ENCODE measurements at regions not wholly inside any gene's neighbourhood (a gene's known extent, or its start where the extent isn't known, plus 50 kb on each side); places are given as distances from the start of the nearest gene placed in this dataset.

DNA sequence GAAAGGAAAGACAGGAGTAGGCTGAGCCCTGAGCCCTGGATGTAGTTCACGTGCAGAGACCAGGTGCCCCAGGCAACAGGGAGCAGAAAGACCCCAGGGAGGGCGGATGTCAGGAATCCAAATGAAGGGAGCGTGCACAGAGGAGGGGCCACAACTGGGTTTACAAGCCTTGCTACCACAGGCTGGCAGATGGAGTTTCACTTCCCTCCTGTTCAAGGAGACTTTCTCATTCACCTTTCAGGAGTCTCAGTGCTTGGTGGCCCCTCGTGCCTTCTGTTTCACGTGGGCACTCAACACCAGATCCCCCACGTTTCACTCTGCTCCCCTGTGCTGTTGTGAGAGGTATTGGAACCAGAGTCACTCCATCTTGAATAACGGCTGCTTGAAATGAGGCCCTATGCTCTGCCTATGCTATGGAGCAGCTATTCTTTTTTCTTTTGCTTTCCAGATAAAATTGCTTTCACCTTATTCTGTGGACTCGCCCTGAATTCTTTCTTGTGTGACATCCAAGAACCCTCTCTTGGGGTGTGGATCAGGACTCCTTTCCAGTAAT, 601.4 kb upstream of the IGFBP3 start:
- DNase-seq: no peak

DNA sequence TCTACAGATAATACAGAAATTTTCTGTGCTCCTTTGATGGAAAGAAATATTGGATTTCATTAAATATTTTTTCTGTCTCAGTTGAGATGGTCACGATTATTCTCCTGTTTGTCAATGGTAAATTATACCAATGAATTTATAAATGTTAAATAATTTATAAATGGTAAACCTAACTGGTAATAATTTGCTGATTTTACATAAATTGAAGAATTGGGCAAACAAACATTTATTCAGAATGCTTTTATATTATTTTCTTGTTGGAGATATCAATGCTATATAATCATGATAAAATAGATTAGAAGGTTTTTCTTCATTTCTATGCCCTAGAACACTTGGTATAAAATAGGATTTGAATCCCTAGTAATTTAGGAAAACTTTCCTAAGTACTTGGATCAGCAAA, 597.6 kb upstream of the IGFBP3 start:
- DNase-seq: no peak

DNA sequence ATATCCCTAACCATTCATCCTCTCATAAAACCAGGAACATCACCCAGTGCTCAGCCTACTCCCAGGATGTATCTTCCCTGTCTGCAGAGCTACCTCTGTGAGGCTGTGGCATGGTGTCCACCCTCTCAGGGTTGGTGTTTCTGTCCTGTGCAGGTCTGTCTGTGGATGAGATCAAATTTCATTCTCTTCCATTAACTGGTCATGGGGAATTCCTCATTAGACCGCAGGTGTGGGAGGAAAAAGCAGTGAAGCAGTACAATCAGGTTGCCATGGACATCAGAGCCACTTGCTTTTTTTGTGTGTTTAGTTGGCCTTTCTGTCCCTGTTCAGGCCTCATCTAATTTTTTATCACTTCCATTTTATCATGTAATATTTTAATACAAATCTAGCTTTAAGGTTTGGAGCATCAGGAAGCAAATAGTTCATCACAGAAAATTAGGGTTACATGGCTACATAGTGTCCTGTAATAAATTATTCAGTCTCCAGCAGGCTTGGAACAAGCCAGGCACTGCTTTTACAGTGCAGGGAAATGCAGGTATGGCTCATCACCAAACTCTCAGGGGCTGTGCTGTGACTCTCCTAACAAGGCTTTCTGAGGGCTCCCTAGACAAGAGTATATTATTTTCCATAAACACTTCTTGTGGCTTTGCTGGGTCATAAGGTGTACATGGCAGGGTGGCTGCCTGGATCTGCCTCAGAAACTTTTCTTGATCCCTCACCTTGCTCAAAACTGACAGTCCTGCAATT, 594.9 kb upstream of the IGFBP3 start:
- no peak for DNase-seq

DNA sequence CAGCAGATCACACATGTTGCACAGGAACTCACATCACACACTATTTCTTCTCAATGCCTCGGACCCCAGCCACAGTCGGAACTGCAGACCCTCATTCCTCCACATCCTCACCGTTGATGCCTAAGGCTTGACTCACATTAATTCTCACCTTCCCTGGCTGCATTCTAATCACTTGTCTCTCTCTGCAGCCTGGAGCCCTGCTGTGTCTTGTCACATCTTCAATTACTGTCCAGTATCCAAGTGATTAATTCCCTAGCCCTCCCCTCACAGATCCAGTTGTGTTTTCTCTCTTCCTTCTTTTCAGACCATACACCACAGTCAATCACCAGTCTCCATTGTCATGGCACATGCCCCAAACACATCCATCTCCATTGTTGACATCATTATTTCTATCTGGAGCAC, 592.4 kb upstream of the IGFBP3 start:
- DNase-seq: no peak

DNA sequence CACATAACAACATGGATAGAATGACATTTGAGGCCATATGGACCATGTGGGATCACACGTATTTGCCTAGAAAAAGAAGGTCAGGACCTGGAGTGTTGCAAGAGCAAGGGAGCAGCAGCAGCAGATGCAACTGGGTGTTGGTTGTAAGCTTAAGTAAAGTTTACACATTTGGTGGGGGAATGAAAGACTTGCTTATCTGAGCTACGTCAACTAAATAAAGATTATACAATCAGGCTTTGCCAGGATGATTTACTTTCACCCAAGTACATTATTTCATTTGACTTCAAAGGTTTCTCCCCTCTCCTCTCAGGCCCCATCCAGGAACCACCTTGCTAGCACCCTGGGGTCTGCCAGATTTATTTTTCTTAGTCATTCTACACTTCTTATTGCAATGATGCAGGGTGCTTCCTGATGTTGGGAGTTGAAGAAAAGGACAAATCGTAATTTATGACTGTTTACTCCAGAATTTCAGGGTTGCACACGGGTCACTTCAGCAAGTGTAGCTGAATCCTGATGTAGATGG, 591.9 kb upstream of the IGFBP3 start:
- no peak for DNase-seq

DNA sequence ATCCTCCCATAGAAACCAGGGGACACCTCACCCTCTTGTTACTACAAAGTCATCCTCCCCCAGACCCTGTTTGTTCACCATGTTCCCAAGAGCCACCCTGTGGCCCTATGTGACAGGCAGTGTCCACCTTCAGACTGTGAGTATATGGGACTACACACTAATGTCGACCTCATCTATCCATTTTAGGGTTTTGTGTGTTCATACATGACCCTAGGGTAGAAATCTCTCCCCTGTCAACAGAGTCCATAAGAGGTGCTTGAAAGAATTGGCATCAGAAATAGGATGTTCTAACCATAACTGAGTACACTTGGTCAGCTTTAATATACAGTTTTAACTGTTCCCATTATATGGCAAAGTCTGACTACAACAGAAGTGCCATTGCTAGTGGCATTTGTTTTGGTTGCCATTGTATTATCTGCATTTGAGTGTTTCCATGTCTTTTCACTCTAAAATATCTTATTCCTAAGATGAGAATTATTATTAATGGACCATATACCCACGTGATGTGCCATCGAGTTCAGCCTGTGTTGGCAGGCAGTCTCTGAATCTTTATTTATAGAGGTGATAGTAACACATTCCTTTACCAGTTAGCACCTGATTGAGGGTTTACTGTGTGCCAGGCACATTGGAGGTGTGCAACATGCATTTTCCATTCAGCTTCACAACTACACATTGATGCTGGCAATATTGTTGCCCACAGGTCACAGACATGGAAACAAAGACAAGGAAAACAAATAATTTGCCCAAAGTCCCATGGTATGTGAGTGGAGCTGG, 590.6 kb upstream of the IGFBP3 start:
- DNase-seq: no peak

DNA sequence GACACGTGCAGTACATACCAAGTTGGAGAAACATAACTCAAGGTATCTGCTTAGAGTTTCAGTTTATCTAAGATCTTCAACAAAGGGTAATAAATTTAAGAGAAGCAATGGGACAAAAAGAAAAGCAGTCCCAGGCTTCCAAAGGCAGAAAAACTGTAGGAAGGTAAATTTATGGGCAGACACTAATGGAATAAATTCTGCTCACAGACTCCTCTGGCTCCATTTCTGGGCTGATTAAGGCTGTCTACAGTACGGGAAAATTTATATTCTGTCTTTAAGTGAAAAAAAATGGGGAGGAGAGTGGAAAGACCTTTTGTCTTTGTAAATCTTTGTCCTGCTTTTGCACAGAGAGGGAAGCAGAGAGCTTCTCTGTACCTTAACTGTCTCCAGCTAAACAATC, 587.5 kb upstream of the IGFBP3 start:
- no peak for DNase-seq

DNA sequence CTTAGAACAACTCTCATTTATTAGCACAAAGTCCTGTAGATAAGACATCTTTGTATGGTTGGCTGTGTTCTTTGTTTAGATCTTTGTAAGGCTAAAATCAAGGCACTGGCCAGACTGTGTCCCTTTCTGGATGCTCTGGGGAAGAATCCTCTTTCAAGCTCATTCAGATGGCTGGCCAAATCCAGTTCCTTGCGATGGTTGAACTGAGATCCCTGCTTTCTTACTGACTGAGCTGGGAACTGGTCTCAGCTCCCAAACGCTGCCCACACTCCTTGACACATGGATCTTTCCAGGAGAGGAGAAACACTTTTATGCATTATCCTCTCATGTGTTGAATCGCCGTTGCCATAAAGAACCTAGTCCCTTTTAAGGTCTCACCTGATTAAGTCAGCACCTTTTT, 586.5 kb upstream of the IGFBP3 start:
- no peak for DNase-seq

DNA sequence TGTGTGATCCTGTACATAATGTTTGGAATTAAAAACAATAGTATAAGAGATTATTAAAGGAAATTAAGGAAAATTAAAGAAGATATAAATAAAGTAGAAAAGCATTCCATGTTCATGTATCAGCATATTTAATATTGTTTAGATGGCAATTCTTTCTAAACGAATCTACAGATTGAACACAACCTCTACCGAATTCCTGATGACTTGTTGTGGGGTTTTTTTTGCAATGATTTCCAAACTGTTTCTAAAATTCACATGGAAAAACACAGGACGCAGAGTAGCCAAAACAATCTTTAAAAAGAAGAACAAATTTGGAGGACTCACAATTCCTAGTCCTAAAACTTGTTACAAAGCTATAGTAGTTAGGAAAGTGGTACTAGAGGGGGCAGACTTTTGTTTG, 573.4 kb upstream of the IGFBP3 start:
- DNase-seq: no peak

DNA sequence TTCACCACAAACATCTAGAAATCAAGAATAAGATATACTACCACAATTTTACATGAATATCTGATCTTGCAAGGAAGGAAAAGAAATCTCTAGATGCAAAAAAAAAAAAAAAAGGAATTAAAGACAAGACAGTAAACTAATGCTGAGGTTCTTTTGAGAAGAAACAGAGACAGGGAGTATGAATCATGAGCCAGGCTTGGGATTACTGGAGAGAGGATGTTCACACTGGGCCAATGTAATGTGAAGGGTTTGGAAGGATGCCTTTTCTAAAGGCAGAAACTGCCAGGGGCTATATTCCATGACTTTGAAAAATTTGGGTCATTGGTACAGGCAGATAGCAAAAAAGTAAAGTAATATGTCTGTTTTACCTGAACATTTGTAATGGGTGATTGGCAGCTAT, 573.0 kb upstream of the IGFBP3 start:
- no peak for DNase-seq

DNA sequence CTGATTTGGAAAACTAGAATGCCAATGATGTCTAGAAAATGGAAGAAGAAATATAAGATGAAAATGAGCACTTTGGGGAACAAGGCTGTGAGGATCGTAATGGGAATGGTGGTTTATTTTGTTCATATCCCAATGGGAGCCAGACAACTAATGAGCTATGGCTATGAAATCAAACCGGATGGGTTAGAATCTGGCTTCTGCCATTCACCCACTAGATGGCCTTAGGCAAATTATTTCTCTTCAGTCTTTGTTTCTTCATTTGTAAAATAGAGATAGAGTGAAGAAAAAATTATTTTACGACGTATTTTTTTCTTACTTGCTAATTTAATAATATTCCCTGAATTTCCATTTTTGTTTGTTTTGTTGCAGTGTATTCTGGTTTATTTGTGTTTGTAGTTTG, 572.1 kb upstream of the IGFBP3 start:
- DNase-seq: no peak

DNA sequence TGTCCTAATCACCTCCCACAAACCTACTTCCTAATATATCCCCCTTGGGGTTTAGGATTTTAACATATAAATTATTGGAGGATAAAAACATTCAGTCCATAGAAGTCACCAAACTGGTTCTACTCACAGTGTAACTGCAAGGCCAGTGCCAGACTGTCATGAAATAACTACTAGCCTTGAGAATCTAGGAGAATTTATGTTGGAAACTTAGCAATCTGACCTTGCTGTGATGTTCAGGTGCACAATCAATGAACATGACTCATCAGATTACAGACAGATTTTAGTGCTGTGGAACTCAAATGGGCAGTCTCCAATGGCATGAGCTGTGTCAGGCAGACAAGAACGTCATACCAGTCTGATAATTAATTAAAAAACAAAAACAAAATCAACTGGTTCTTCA, 571.4 kb upstream of the IGFBP3 start:
- no peak for DNase-seq

DNA sequence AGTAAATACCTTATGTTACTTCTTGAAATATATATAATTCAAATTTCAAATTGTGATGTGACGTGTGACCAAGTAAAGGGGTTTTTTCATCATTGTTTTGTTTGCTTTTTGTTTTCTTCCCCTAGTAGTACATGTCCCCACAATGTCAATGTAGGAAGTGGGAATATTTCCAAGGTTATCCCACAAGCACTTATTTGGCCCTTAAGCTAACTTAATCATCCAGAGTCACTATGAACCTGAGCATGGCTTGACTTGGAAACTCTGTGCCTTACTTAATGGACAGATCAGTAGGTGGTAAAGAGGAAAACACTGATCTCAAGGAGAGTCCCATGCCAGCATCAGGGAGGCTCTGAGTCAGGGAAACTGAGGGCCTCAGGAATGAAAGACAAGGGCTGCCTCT, 569.3 kb upstream of the IGFBP3 start:
- no peak for DNase-seq

DNA sequence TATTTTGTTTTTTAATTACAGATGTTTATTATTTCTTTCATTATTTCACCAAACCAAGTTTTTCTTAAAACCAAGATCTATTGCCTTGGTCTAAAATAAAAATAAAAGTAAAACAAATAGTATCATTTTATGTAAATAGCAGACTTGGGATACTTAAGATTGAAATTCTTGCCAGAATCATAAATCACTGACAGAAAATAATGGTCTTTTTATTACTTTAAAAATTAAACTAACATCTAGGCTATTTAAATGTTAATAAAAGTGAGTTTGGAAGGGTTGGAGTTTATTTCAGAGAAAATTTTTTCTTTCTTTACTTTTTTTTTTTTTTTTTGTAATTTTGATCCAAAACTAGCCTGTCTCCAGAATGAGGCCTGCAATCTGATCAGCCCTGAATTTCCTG, 568.0 kb upstream of the IGFBP3 start:
- DNase-seq: no peak

DNA sequence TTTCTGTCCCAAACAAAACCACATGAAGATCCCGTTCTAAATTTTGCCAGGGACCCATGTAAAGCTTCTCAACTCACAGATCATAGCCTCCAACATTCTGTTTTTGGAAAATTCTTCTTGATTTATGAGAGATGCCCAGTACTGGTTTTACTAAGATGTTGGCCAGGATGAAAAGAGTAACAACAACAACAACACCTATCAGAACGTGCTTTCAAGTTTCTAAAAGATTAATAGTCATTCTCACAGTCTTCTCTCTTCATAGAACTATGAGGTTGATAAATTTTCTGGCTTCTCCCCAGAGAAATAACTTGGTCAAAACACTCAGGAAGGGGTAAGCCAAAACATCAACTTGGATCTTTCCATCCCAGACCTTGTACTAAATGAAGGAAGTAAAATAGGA, 567.5 kb upstream of the IGFBP3 start:
- DNase-seq: no peak

DNA sequence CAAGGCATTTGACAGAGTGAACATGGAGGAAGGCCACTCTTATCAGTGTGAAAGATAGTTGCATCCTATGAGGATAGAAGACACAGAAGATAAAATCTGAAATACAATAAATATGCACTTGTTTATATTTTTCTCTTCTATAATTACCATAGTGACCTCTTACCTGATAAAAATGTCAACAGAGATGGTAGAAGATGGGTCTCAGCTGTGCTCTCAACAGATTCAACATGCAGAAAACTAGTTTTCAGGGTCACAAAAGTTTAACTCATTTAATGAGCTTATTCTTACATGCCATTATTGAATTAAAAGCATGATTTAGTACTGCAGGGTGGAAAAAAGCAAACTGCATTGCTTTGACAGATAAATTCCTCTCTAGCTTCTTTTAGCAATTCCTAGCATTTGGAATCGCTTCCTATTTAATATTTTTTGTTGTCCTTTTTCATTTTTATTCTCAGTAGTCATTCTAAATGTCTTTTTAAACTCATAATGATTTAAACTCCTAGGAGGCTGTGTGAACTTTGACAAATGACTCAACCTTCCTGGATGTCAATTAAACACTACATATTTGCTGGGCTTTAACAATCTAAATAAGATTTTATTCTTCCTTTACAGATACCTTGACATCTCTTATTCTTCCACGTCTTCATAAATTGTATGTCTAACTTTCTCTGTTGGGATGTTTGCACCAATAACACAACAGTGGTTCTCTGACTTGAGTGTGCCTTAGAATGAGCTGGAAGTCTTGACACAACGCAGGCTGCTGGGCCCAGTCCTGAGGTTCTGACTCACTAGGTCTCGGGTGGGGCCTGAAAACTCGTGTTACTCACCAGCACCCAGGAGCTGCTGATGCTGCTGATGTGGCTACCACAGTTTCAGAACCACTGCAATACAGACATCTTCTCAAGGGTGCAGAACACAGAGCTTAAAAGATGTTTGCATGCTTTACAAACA, 565.5 kb upstream of the IGFBP3 start:
- no peak for DNase-seq

DNA sequence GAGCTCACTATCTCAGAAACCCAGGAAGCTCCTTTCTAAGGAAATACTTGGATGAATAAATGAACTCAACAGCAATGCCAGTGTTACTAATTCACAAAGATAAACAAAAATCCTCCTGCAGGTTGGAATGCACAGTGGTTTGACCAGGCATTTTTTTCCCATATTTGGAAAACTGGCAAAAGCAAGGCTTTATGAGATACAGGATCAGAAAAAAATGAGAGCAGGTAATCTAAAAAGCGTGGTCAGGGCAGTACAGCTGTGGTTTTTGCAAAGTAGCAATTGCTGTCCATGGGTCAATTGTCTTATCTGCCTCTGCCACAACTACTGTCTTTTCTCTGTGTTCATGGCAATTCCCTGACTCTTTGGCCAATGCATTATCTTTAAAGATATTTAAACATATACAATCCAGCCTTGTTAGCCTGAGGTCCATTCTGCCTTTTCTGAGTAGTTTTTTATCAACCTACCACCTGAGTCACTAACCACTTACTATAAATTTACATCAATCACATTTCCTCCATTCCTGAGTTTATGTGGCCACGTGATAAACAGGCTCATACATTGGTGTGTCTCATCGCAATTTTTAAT, 564.5 kb upstream of the IGFBP3 start:
- no peak for DNase-seq

DNA sequence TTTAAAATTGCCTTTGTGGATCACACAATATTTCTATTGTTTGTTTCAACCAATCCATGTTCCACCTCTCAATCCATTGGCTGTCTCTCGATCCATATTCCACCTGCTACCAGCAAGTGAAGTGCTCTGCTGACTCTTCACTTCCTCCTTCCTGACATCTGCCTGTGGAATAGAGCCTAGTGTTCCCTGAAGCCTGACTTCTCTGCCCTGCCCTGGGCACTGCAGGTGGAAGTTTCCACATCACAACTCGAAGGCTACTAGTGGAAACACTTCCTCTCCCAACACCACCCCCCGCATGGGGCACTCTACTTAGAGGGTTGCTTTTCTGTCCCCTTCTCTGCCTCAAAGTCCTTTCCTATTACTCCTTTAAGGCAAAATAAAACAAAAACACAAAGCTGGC, 563.8 kb upstream of the IGFBP3 start:
- no peak for DNase-seq

DNA sequence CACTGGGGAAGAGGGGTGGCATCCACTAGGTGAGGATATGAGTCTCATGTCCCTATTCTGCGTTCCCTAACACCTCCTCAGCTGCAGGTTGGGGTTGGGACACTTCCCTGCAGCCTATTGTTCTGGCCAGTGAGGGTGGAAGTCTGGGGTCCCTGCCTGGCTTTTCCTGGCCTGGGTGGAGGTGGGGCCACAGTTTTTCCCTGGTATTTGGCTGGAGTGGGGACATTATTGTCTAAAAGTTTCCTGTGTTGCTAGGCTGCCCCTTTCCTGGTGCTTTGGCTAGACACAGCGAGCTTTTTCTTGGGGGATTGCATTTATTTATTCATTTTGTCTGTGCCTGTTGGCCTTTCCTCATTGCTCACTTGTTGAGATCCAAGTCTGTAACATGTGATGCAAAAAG, 559.5 kb upstream of the IGFBP3 start:
- DNase-seq: no peak

DNA sequence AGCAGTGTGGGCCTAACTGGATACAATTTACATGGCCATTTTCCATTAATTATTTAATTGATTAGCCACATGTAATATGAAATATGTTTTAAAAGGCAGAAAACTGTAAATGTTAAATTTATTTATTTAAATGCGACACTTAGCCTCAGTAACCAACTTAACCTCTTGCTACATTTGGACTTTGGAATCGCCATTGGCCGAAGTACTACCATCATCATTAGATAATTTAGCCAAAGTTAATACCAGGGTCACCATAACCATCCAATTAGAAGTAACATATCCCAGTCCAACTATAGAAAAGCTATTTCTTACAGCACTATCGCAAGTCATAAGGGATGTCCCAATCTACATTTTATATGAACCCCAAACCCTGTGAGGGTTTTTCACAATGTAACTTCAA, 558.6 kb upstream of the IGFBP3 start:
- no peak for DNase-seq

DNA sequence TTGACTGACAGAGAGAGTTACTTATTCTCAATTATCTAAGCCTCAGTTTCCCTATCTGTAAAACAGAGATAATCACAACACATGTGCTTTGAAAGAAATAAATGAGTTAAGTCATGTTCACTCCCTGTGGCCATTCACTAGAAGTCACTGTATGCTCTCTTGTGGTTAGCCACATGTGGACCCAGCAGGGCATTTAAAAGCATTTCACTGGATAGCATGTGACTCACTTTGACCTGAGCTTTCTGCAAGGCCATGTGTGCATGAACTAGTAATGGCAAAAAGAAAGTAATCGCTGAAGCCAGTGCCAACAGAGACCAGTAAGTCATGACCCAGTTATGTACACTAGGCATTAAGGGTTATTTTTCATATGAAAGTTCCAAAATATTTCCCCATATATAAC, 557.0 kb upstream of the IGFBP3 start:
- DNase-seq: no peak

DNA sequence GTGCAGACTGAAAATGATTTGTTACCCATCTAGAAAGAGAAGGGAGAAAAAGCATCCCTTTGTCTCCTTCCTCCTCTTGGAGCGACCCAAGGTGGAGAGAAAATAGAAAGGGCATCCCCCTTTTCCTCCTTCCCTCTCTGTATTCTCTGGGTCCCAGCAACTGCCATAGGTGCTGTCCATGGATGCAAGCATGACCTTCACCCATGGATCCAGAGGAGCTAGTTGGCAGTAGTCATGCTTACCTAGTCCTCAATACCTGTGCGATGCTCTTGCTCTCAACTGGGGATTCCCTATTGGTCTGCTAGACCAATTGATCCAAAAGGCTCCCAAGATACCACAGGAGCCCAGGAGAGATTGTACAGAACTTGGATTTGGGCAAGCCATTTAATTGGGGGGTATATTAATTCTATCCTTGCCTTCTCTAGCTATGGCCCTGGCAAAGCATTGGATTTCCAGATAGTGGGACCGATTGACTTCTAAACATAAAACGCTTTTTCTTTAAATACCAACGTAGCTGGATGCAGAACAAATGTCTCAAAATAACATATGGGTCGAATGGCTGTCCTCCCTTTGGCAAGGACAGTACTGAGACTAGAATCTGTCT, 547.8 kb upstream of the IGFBP3 start:
- no peak for DNase-seq
